KMS-11 (cell line): ENCODE measurements at regions not wholly inside any gene's neighbourhood (a gene's known extent, or its start where the extent isn't known, plus 50 kb on each side); places are given as distances from the start of the nearest gene placed in this dataset.

ENCODE experiments used
- H2AFZ ChIP-seq: fragments of 200-600 bp; sonication (generic); 2 replicates; pipeline ENCODE4 v1.6.1; 2016; ENCODE audit warnings: antibody characterized with exemption, mixed run types, low read depth
- H3K27ac ChIP-seq: fragments of 200-600 bp; sonication (generic); 2 replicates; pipeline ENCODE4 v1.6.1; 2016; ENCODE audit warnings: mild to moderate bottlenecking, mixed run types
- H3K27me3 ChIP-seq: fragments of 200-600 bp; sonication (generic); 2 replicates; pipeline ENCODE4 v1.6.1; 2017; ENCODE audit warnings: mild to moderate bottlenecking, low read depth, mixed run types, moderate library complexity; ENCODE audit not compliant: insufficient read depth
- H3K36me3 ChIP-seq: fragments of 200-600 bp; sonication (generic); 2 replicates; pipeline ENCODE4 v1.6.1; 2017; ENCODE audit warnings: mild to moderate bottlenecking, mixed run types; ENCODE audit not compliant: insufficient read depth
- H3K4me1 ChIP-seq: fragments of 200-600 bp; sonication (generic); 2 replicates; pipeline ENCODE4 v1.6.1; 2016; ENCODE audit warnings: mild to moderate bottlenecking, low read depth, mixed run types; ENCODE audit not compliant: poor library complexity, severe bottlenecking
- H3K4me2 ChIP-seq: fragments of 200-600 bp; sonication (generic); 2 replicates; pipeline ENCODE4 v1.7.0; 2016; ENCODE audit warnings: mild to moderate bottlenecking, mixed run types
- H3K4me3 ChIP-seq: fragments of 200-600 bp; sonication (generic); IDR thresholded peaks from 2 replicates; pipeline ENCODE4 v1.6.1; 2017; ENCODE audit warnings: low read depth, low read length, mixed read lengths; ENCODE audit not compliant: insufficient read depth
- H3K79me2 ChIP-seq: fragments of 200-600 bp; sonication (generic); 2 replicates; pipeline ENCODE4 v1.6.1; 2016; ENCODE audit warnings: low read depth, mixed run types; ENCODE audit not compliant: insufficient read depth
- H3K9ac ChIP-seq: fragments of 200-600 bp; sonication (generic); 2 replicates; pipeline ENCODE4 v1.6.1; 2016; ENCODE audit warnings: mild to moderate bottlenecking, mixed run types
- H4K20me1 ChIP-seq: fragments of 200-600 bp; sonication (generic); 2 replicates; pipeline ENCODE4 v1.6.1; 2016; ENCODE audit warnings: mild to moderate bottlenecking, mixed run types; ENCODE audit not compliant: insufficient read depth
- TF ChIP-seq, protein P1 (sequence below): fragments of 200-600 bp; sonication (generic); conservative IDR thresholded peaks from 2 replicates; pipeline ENCODE4 v1.6.1; 2017; ENCODE audit warnings: low read depth, mild to moderate bottlenecking, antibody characterized with exemption, low read length, moderate library complexity, mixed read lengths

DNA sequence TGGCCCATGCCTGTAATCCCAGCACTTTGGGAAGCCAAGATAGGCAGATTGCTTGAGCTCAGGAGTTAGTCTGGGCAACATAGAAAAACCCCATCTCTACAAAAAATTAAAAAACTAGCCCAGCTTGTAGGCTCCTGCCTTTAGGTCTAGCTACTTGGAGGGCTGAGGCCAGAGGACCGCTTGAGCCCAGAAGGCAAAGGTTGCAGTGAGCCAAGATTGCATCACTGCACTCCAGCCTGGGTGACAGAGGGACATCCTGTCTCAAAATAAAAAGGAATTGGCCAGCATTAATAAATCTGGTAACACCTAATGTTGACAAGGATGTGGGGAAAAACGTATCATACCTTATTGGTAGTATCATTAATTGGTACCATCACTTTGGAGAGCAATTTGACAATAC, 396.2 kb downstream of the PLPP3 start:
- H3K4me3 ChIP-seq, result no peak overlapping the region
- H4K20me1 ChIP-seq, result no peaks in the 10 kb centered on the region
- H3K79me2 ChIP-seq, result no peaks in the 10 kb centered on the region
- no peaks in the 10 kb centered on the region for H3K36me3 ChIP-seq
- H3K4me2 ChIP-seq, result no peak overlapping the region
- no peak overlapping the region for H3K27ac ChIP-seq
- TF ChIP-seq, protein P1, sequence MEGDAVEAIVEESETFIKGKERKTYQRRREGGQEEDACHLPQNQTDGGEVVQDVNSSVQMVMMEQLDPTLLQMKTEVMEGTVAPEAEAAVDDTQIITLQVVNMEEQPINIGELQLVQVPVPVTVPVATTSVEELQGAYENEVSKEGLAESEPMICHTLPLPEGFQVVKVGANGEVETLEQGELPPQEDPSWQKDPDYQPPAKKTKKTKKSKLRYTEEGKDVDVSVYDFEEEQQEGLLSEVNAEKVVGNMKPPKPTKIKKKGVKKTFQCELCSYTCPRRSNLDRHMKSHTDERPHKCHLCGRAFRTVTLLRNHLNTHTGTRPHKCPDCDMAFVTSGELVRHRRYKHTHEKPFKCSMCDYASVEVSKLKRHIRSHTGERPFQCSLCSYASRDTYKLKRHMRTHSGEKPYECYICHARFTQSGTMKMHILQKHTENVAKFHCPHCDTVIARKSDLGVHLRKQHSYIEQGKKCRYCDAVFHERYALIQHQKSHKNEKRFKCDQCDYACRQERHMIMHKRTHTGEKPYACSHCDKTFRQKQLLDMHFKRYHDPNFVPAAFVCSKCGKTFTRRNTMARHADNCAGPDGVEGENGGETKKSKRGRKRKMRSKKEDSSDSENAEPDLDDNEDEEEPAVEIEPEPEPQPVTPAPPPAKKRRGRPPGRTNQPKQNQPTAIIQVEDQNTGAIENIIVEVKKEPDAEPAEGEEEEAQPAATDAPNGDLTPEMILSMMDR, result no peak
- no peak overlapping the region for H3K9ac ChIP-seq
- no peak overlapping the region for H2AFZ ChIP-seq
- H3K4me1 ChIP-seq, result no peaks in the 10 kb centered on the region
- no peaks in the 10 kb centered on the region for H3K27me3 ChIP-seq

DNA sequence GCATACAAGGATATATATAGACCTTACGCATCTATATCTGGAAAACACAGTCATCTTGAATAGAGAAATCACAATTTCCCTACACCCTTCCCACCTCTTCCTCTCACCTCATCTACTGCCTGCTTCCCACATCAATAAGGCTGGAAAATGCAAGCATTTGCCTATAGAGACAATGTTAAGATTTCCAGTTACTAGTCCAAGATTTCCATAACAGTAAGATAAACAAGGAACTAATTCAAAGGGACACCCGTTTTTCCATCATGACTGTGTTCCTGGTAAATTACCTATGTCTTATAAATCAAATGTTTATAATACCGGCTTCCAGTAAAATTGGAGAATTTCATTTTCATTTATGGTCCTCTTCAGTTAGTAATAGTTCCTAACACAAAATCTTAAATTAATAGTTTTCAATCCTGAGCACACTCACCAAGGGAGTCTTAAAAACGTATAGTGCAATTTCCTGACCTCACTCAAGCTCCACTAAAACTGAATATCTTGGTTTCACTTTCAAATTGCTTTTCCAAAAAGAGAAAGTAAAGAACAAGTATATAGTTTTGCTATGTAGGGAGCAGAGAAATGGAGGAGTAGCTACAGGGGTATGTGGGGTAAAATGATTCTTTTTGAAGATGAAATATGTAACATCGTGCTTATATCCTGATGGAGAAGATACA, 398.7 kb downstream of the PLPP3 start:
- TF ChIP-seq, protein P1, result no peak
- H3K4me1 ChIP-seq, result no peaks in the 10 kb centered on the region
- no peak overlapping the region for H3K27ac ChIP-seq
- H3K79me2 ChIP-seq, result no peaks in the 10 kb centered on the region
- no peak overlapping the region for H3K4me2 ChIP-seq
- H3K4me3 ChIP-seq, result no peak overlapping the region
- no peaks in the 10 kb centered on the region for H3K27me3 ChIP-seq
- H3K36me3 ChIP-seq, result no peaks in the 10 kb centered on the region
- no peaks in the 10 kb centered on the region for H4K20me1 ChIP-seq
- no peak overlapping the region for H2AFZ ChIP-seq
- H3K9ac ChIP-seq, result no peak overlapping the region

DNA sequence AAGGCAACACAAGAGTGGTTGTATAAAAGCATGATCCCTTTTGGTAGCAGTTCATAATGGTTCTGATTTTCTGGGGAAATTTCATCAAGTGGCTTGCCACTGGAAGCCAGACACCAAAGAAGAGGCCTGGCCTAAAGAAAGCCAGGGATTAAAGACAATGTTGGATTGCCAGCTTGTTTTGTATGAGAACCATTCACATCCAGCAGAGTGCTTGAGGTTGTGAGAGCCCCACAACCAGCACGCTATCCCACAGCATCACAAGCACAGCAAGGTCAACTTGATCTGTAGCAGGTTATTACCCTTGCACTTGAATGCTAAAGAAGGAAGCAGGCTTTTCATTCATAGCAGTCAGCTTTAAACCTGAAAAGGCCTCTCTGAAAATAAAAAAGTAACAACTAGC, 399.8 kb downstream of the PLPP3 start:
- Histone ChIP-seq H3K27ac (no peak overlapping the region), H3K9ac (no peak overlapping the region), H3K4me1 (no peaks in the 10 kb centered on the region), H2AFZ (no peak overlapping the region), H3K27me3 (no peaks in the 10 kb centered on the region), H3K79me2 (no peaks in the 10 kb centered on the region), H3K4me3 (no peak overlapping the region), H3K36me3 (no peaks in the 10 kb centered on the region), H3K4me2 (no peak overlapping the region), H4K20me1 (no peaks in the 10 kb centered on the region)
- TF ChIP-seq, protein P1, result no peak

DNA sequence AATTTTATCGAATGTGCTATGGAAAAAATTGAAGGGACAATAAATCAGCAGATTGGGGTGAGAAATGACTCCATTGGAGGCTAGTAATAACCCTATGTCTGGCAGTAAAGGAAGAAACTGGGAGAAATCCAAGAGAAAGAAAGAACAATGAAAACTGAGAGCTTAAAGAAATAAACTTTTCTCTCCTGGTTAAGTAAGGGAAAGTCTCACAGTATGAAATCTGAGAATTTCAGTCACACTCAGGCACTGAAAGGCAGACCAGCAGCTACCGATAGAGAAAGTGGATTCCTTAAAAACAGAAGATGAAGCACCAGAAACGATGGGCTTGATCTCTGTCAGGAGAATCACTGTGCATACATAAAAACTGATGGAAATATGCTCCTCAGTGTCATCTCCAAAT, 404.2 kb downstream of the PLPP3 start:
- no peaks in the 10 kb centered on the region for H4K20me1 ChIP-seq
- TF ChIP-seq, protein P1, result no peak
- H3K79me2 ChIP-seq, result no peaks in the 10 kb centered on the region
- no peak overlapping the region for H3K4me3 ChIP-seq
- H3K27me3 ChIP-seq, result no peaks in the 10 kb centered on the region
- H3K36me3 ChIP-seq, result no peaks in the 10 kb centered on the region
- H3K4me1 ChIP-seq, result no peaks in the 10 kb centered on the region
- H2AFZ ChIP-seq, result no peak overlapping the region
- H3K27ac ChIP-seq, result no peak overlapping the region
- H3K9ac ChIP-seq, result no peak overlapping the region
- H3K4me2 ChIP-seq, result no peak overlapping the region
